ENCODE measurements at regions not wholly inside any gene's neighbourhood (a gene's known extent, or its start where the extent isn't known, plus 50 kb on each side); places are given as distances from the start of the nearest gene placed in this dataset.

DNA sequence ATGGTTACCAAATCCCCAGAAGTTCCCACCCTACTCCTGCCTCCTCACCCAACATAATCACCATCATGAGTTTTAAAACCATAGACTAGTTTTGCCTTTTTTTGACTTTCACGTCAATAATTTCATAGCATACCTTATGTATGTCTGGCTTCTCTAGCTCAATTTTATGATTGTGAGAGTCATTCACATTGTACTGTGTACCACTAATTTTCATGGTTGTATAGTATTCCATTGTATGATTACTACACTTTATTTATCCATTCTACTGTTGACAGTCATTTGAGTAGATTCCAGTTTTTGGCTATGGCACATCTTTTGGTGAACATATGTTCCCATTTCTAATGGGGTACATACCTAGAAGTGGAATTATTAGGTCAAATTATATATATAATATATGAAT lies 195.3 kb upstream of the TCF21 start:
- DNase-seq (ENCODE audit: low read depth): no peak

DNA sequence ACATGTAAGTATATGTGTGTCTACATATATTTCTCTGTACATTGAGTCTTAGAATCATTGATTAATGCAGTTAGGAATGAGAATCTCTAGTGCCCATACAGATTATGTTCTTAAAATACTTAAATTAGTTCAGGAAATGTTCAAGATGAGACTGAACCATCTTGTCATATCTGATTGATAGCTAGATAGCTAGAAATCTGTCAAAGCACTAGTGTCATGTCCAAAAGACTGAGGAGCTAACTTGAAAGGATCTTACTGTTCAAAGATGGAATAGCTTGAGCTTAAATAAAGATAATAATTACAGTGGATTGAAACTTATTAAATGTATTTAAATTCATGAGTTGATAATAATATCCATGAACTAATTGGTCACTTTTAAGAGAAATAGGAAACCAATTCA lies 191.7 kb upstream of the TCF21 start:
- DNase-seq (ENCODE audit: low read depth): no peak

DNA sequence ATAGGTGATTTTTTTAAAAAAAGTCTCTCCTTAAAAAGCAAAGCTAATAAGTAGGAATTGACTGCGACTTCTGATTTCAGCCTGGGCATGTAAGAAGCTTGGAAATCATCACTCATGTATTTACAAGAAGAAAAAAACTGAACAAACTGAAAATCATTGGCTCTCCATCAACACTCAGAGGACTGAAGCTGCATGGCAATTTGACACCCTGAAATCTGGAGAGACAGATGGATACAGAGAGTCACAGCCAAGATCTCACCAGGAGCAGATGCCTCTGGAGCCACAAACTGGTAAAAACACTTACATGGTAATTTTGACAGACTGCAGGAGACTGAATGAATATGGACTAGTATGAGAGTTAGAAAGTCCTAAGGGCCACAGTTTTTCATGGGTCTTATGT lies 191.2 kb upstream of the TCF21 start:
- DNase-seq (ENCODE audit: low read depth): peak; percentile 49

DNA sequence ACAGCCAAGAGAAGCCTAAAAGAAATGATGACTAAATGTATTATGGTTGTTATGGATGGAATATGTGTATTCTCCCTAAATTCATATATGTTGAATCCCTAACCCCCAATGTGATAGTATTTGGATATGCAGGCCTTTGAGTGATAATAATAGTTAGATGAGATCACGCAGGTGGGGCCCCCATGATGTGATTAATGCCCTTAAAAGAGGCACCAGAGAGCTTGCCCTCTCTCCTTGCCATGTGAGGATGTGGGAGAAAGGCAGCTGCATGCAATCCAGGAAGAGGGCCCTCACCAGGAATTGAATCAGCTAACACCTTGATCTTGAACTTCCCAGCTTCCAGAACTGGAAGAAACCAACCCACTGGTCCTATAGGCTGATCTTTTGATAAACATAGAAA lies 190.6 kb upstream of the TCF21 start:
- no peak for DNase-seq (ENCODE audit: low read depth)

GRCh38 chr6:133699741-133700385 lies 189.1 kb upstream of the TCF21 start:
- peak; percentile 25 for DNase-seq (ENCODE audit: low read depth)

DNA sequence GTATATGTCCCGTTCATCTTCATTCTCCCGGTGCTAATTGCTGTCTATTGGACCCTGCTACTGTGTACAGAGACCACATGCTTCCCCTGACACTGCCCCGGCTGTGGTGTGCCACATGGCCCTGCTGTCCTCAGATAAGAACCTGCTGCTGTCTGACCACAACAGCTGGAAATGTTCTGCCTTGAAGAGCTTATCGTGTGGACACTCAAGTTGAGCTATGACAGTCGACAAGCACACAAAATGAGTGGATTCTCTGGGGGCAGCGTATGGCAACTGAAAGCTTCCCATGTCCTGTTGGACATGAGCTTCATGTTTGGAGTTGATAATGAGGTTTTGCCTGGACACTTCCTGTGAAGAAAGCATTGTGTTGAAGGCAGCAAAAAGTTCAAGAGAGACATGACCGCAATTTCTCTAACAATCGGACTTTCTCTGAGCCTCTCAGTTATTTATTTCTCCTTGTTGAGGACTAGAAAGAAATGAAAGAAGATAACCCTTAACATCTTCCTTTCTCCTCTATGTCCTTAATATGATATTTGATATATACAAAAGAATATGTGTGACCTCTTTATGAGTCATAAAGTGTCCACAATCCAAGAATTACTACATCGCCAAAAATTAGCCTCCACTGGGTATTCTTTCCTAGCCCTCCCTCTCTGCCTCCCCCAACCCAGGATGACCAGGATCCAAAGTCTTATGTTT lies 187.1 kb upstream of the TCF21 start:
- peak; percentile 42 for DNase-seq (ENCODE audit: low read depth)

- peak; percentile 64 for DNase-seq (ENCODE audit: low read depth)
Measured at GRCh38 chr6:133704371-133704770, 184.5 kb upstream of the TCF21 start.

- DNase-seq (ENCODE audit: low read depth): peak; percentile 90
Measured at GRCh38 chr6:133705066-133705465, 183.8 kb upstream of the TCF21 start.

GRCh38 chr6:133705731-133706130 lies 183.2 kb upstream of the TCF21 start:
- DNase-seq (ENCODE audit: low read depth): peak; percentile 28

DNA sequence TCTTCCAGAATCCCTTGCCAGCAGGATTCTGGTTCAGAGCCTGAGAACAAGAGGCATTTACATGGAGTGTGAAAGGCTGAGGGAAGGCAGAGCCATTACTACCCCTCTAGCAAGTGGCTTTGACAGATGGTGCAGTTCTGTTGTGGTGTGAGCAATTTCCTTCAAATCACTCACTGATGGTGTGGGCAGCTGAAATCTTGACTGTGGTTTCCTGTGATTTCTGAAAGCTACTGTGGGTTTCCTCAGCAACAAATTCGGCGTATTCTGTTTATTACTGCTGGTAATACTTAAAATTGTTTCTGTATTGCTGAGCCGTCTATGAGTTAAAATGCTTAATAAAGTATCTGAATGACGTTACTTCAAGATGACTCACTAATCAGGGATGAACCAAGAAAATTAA lies 181.5 kb upstream of the TCF21 start:
- DNase-seq (ENCODE audit: low read depth): peak; percentile 91

DNA sequence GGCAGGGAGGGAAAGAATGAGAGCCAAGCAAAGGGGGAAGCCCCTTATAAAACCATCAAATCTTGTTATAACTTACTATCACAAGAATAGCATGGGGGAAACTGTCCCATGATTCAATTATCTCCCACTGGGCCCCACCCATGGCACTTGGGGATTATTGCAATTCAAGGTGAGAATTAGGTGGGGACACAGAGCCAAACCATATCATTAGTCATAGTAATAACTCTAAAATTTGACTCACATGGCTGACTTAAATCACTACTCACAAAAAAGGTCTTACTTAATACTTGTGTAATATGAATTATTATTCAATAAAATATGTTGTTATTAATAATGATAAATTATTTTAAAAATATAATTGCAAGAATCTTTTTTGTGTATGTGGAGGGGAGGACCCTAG lies 178.1 kb upstream of the TCF21 start:
- no peak for DNase-seq (ENCODE audit: low read depth)

DNA sequence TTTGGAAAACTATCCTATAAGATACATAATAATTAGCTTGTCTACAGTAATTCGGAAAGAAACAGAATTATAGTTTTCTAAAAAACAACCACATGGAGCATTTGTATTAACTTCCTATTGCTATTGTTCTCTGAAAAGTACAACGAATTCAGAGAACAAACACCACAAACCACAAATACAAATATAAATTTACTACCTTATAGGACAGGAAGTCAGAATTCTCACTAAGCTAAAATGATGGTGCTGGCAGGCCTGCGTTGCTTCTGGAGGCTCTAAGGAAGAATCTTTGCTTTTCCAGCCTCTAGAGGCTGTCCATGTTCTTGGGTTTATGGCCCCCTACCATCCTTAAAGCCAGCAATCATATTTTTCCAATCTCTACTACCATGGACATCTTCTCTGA lies 173.6 kb upstream of the TCF21 start:
- no peak for DNase-seq (ENCODE audit: low read depth)

DNA sequence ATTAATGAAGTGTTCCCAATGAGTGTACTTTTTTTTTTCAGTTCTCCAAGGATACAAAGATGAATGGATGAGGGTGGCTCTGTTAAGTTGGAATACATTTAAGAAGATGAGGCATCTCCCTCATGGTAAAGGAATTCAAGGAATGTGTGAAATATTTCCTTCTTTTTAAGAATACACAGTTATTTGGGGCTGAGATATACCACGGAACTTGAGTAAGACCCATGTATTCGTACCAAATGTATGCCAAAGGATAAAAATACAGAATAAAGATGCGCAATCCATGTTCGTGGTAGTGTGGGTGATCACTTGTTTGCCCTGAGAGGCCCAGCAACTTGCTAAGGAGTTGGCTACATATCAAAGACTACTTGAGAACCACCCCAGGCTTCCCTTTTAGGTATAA lies 164.2 kb upstream of the TCF21 start:
- no peak for DNase-seq (ENCODE audit: low read depth)

DNA sequence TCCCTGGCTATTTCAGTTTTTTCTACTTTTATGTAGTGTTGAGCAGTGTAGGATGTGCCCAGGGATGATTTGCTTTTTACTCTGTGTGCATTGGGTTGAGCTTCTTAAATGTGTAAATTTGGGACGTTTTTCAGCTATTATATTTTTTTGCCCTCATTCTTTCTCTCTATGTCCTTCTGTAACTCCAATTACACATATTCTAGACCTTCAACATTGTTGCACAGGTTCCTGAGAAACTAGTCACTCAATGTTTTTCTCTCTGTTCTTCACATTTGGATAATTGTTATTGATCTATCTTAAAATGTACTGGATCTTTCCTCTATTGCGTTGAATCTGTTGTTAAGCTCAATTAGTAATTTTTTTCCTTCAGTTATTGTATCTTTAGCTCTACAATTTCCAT lies 162.7 kb upstream of the TCF21 start:
- DNase-seq (ENCODE audit: low read depth): no peak

GRCh38 chr6:133730881-133731280 lies 158.0 kb upstream of the TCF21 start:
- DNase-seq (ENCODE audit: low read depth): no peak

GRCh38 chr6:133740218-133740617 lies 148.7 kb upstream of the TCF21 start:
- DNase-seq (ENCODE audit: low read depth): no peak

GRCh38 chr6:133740816-133741215 lies 148.1 kb upstream of the TCF21 start:
- no peak for DNase-seq (ENCODE audit: low read depth)

GRCh38 chr6:133741375-133741861 lies 147.5 kb upstream of the TCF21 start:
- no peak for DNase-seq (ENCODE audit: low read depth)

DNA sequence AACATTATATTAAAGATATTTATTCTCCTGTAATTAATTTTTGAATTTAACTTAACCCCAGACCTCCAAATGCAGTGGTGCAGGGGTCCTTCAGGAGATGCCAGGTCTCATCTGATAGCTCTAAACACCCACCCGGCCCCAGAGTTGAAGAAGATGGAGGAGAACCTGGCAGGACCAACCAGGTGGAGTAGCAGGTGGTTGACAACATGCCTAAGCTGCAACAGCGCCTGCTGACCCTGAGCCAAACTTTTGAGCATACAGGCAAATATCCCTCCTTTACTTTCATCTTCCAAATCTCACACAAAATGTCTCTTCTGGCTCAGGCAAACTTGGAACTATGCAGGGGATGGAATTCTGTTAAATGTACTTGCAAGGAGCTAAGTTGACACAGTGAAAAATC lies 145.3 kb upstream of the TCF21 start:
- no peak for DNase-seq (ENCODE audit: low read depth)

GRCh38 chr6:133746417-133746770 lies 142.5 kb upstream of the TCF21 start:
- DNase-seq (ENCODE audit: low read depth): no peak

GRCh38 chr6:133748628-133749027 lies 140.3 kb upstream of the TCF21 start:
- no peak for DNase-seq (ENCODE audit: low read depth)

DNA sequence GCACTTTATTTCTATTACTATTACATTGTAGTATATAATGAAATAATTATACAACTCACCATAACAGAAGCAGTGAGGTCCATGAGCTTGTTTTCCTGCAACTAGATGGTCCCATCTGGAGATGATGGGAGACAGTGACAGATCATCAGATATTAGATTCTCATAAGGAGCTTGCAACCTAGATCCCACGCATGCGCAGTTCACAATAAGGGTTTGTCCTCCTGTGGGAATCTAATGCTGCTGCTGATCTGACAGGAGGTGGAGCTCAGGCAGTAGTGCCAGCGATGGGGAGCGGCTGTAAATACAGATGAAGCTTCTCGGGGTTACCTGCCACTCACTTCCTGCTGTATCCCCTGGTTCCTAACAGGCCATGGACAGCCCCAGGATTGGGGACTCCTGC lies 139.5 kb upstream of the TCF21 start:
- DNase-seq (ENCODE audit: low read depth): no peak

- no peak for DNase-seq (ENCODE audit: low read depth)
Measured at GRCh38 chr6:133752129-133752528, 136.8 kb upstream of the TCF21 start.

DNA sequence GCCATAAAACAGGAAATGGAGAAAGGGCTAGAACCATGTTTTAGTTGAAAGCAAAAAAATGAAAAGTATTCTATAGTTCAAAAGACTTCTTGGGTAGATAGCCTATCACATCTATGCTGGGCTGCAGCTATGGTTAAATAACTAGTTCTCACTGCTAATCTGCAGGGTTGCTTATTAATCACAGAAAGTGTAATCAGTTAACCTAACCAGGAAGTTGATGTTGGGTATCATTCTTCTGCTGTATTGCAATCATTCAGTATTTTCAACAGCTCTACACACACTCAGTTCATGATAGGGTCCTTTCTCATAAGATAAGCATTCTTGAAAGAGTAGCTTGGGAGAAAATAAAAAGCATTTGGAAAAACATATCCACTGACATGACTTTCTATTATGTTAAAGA lies 135.2 kb upstream of the TCF21 start:
- DNase-seq (ENCODE audit: low read depth): no peak
